HEK293T (cell line): ENCODE measurements at regions not wholly inside any gene's neighbourhood (a gene's known extent, or its start where the extent isn't known, plus 50 kb on each side); places are given as distances from the start of the nearest gene placed in this dataset.

Source experiments
- CTCF ChIA-PET: fragments of 350-600 bp; formaldehyde crosslinking; extraction: SDS; loops from one replicate; lab custom pipeline; 2021; ENCODE audit warnings: antibody characterized with exemption, inconsistent platforms; lab: Yijun Ruan, JAX
- POLR2A ChIA-PET: fragments of 350-600 bp; formaldehyde crosslinking; extraction: SDS; loops from one replicate; lab custom pipeline; 2020; ENCODE audit warnings: antibody characterized with exemption, inconsistent platforms; lab: Yijun Ruan, JAX
- DNase-seq: peaks from one replicate; pipeline ENCODE4 v3.0.0; 2012; ENCODE audit warnings: mixed read lengths; ENCODE audit errors: extremely low spot score
- ARNT ChIP-seq: fragments of 450-650 bp; IDR thresholded peaks from 2 replicates; pipeline ENCODE4 v1.6.1; 2017; ENCODE audit warnings: mild to moderate bottlenecking
- BHLHE40 ChIP-seq: fragments of 450-650 bp; IDR thresholded peaks from 2 replicates; pipeline ENCODE4 v1.6.1; 2016; ENCODE audit warnings: mild to moderate bottlenecking, moderate library complexity, borderline replicate concordance
- CTBP1 ChIP-seq: fragments of 450-650 bp; IDR thresholded peaks from 2 replicates; pipeline ENCODE4 v1.6.1; 2016; ENCODE audit warnings: borderline replicate concordance
- ELF4 ChIP-seq: fragments of 450-650 bp; IDR thresholded peaks from 2 replicates; pipeline ENCODE4 v1.6.1; 2017; ENCODE audit warnings: antibody characterized with exemption
- FOXA1 ChIP-seq: fragments of 450-650 bp; IDR thresholded peaks from 2 replicates; pipeline ENCODE4 v1.6.1; 2016; ENCODE audit warnings: mild to moderate bottlenecking
- FOXK2 ChIP-seq: fragments of 450-650 bp; IDR thresholded peaks from 2 replicates; pipeline ENCODE4 v1.6.1; 2016; ENCODE audit warnings: mild to moderate bottlenecking
- FOXM1 ChIP-seq: fragments of 450-650 bp; IDR thresholded peaks from 2 replicates; pipeline ENCODE4 v1.6.1; 2017; ENCODE audit warnings: mild to moderate bottlenecking, borderline replicate concordance
- HDGF ChIP-seq: fragments of 450-650 bp; IDR thresholded peaks from 2 replicates; pipeline ENCODE4 v1.6.1; 2017; ENCODE audit warnings: antibody characterized with exemption, borderline replicate concordance
- L3MBTL2 ChIP-seq: fragments of 450-650 bp; conservative IDR thresholded peaks from 2 replicates; pipeline ENCODE4 v1.6.1; 2016; ENCODE audit warnings: mild to moderate bottlenecking
- LEF1 ChIP-seq: fragments of 450-650 bp; IDR thresholded peaks from 2 replicates; pipeline ENCODE4 v1.6.1; 2017; ENCODE audit warnings: mild to moderate bottlenecking, borderline replicate concordance
- NFRKB ChIP-seq: fragments of 450-650 bp; IDR thresholded peaks from 2 replicates; pipeline ENCODE4 v1.6.1; 2016; ENCODE audit warnings: mild to moderate bottlenecking, moderate library complexity
- SP1 ChIP-seq: fragments of 450-650 bp; IDR thresholded peaks from 2 replicates; pipeline ENCODE4 v1.6.1; 2017
- SUZ12 ChIP-seq: fragments of 450-650 bp; IDR thresholded peaks from 2 replicates; pipeline ENCODE4 v1.6.1; 2016; ENCODE audit warnings: mild to moderate bottlenecking
- TARDBP ChIP-seq: fragments of 450-650 bp; IDR thresholded peaks from 2 replicates; pipeline ENCODE4 v1.6.1; 2016
- ZNF384 ChIP-seq: fragments of 450-650 bp; IDR thresholded peaks from 2 replicates; pipeline ENCODE4 v1.6.1; 2016
- TF ChIP-seq, protein P1 (sequence below): fragments of 450-650 bp; IDR thresholded peaks from 2 replicates; pipeline ENCODE4 v1.6.1; 2016

DNA sequence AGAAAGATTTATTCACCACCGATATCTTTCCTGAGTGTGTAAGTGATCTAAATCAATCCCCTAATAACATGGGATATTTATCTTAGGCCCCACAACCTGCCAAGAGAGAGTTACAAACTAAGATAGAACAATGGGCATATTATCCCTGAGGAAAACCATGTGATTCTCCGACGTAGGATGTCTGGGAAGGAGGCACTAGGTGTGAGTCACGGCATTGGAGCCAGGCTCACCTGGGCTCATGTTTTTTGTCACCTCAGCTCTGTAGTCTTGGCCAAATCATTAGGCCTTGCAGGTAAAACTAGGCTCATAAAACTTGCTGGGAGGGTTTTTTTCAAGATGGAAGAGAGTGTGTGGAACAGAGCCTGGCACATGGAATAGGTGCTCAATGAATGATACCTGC lies 129.7 kb upstream of the PLEKHG7 start:
- POLR2A ChIA-PET: no interaction called here
- no peak for DNase-seq
- no peak for TF ChIP-seq SP1
- no peak for TF ChIP-seq FOXA1
- no peak for TF ChIP-seq CTBP1
- TF ChIP-seq BHLHE40: no peak
- TF ChIP-seq FOXK2: no peak
- no peak for TF ChIP-seq ELF4
- no peak for TF ChIP-seq SUZ12
- no peak for TF ChIP-seq NFRKB
- TF ChIP-seq, protein P1, sequence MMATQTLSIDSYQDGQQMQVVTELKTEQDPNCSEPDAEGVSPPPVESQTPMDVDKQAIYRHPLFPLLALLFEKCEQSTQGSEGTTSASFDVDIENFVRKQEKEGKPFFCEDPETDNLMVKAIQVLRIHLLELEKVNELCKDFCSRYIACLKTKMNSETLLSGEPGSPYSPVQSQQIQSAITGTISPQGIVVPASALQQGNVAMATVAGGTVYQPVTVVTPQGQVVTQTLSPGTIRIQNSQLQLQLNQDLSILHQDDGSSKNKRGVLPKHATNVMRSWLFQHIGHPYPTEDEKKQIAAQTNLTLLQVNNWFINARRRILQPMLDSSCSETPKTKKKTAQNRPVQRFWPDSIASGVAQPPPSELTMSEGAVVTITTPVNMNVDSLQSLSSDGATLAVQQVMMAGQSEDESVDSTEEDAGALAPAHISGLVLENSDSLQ: no peak
- TF ChIP-seq LEF1: no peak
- TF ChIP-seq FOXM1: no peak
- no peak for TF ChIP-seq TARDBP
- no peak for TF ChIP-seq L3MBTL2
- TF ChIP-seq ARNT: no peak
- TF ChIP-seq HDGF: no peak
- TF ChIP-seq ZNF384: no peak
- CTCF ChIA-PET: no interaction called here

DNA sequence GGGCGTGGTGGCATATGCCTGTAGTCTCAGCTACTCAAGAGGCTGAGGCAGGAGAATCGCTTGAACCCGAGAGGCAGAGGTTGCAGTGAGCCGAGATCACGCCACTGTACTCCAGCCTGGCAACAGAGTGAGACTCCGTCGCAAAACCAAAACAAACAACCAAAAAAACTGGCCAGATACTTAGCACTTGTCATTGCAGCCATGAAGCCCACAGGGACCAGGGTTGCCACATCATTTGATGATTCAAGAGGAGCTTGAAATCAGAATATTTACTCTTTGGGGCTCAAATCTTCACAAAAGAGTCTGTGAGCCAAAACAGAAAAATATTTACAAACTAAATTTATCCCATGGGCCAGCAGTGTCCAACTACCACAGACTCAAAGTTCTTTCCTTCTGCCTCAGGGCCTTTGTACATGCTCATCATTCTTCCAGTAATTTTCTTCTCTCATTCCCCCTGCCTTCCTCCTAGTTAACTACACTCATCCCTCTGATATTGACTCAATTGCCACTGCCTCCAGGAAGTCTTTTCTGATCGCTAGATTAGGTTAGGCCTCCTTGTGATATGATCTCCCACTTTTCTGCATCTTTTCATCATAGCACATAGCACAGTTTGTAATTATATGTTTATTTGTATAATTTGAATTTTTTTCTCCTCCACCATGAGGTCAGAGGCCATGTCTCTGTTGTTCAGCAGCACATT lies 130.8 kb upstream of the PLEKHG7 start:
- TF ChIP-seq HDGF: no peak
- no peak for TF ChIP-seq SP1
- DNase-seq: no peak
- ChIA-PET POLR2A (no interaction called here), CTCF (no interaction called here)

DNA sequence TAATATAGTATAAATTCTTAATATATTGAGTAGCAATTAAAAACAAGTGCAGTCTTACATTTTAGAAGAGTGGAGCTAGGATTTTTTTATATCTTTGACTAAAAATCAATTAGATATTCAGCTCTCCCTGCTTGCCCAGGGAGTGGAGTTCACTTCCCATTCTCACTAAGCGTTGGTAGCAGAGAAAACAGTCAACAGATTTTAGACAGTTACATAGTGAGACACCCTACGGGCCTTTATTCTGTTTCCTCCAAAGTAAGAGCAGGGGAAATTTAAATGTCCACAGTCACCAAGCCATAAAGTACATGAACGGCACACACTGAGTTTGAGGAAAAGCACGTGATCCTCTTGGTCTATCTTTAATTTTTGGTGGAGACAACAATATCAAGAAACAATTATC lies 131.6 kb upstream of the PLEKHG7 start:
- TF ChIP-seq ELF4 (no peak), ZNF384 (no peak), TARDBP (no peak), FOXK2 (no peak), HDGF (no peak), FOXM1 (no peak), NFRKB (no peak), ARNT (no peak), L3MBTL2 (no peak), BHLHE40 (no peak), SP1 (no peak), SUZ12 (no peak)
- TF ChIP-seq, protein P1: no peak
- no peak for DNase-seq
- CTCF ChIA-PET: no interaction called here
- POLR2A ChIA-PET: no interaction called here

DNA sequence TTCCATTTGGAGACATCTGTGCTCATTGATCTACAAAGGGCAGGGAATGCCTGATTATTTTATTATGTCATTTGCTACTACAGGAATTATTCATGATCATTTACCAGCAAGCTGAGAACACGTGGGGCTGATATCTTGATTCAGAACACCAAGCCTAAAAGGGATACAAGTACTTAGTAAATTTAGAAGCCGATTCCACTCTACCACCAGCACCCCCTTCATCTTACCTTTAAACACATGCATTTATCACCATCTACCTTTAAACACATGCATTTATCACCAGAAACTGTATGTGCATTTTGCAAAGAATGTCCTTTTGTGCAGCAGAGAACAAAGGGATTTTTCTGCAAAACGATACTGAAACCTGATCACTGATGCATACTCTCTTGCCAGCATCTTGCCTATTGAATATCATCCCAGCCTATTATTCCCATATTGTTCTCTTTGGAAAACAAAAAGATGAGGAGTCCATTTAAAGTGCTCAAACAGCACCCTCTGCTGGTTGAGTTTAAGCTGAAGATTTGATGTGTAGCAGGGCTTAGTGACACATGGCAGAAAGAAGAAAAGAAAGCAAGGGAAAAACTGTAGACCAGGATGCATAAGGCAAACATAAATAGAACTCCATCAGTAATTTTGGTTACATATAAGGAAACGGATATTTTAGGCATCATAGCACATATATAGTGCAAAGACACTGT lies 132.6 kb upstream of the PLEKHG7 start:
- peak; percentile 43 for DNase-seq
- TF ChIP-seq HDGF: no peak
- TF ChIP-seq NFRKB: no peak
- no peak for TF ChIP-seq ELF4
- TF ChIP-seq BHLHE40: no peak
- no peak for TF ChIP-seq FOXK2
- no peak for TF ChIP-seq SUZ12
- TF ChIP-seq, protein P1: no peak
- no peak for TF ChIP-seq ZNF384
- TF ChIP-seq FOXA1: no peak
- CTCF ChIA-PET: interaction anchor here (1.4 kb wide), 1 partner anchor 1188 kb away, joined by 4 read pairs; no protein-coding TSS in a partner anchor
- POLR2A ChIA-PET: no interaction called here

DNA sequence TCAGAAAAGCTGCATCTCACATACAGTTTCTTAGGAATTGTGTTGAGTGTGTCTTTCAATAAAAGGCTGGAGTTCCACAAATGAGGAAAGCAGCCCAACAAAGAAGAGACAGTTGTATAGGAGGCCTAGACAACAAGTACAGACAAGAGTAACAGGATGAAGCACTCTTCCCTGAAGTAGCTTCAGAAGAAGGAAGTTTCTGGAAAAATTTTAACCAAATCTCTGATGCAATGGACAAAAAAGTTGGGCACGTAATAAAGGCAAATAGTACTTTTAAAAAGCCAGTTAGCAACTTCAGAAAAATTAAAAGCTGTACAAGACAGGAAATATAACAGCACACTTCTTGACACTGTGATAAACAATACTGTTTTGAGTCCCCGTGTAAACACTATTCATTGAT lies 134.1 kb upstream of the PLEKHG7 start:
- ChIA-PET CTCF (interaction anchor here (1.2 kb wide), 1 partner anchor 1187 kb away, joined by 5 read pairs; no protein-coding TSS in a partner anchor), POLR2A (interaction anchor here (1.6 kb wide), 1 partner anchor 423 kb away, joined by 5 read pairs; the partner anchor contains the start of gene BTG1)
- TF ChIP-seq SUZ12 (no peak), ELF4 (no peak), ZNF384 (no peak), FOXK2 (no peak), NFRKB (no peak), HDGF (no peak), L3MBTL2 (no peak), BHLHE40 (no peak), SP1 (no peak)
- TF ChIP-seq, protein P1: no peak
- no peak for DNase-seq
